Breast epithelium (tissue), 4 donors: ENCODE measurements at regions not wholly inside any gene's neighbourhood (a gene's known extent, or its start where the extent isn't known, plus 50 kb on each side); places are given as distances from the start of the nearest gene placed in this dataset.

ENCODE experiments used
- DNase-seq, 2 donors: peaks; one replicate each; pipeline ENCODE4 v3.0.0-alpha.2; 2019; ENCODE audit warnings: low spot score in 2 of 2
- H3K27ac ChIP-seq, 2 donors: fragments of 200-600 bp; sonication (generic) in 1 of 2; one replicate each; pipeline ENCODE4 v1.5.1; 2016 to 2019; ENCODE audit warnings: mild to moderate bottlenecking in 1 of 2
- H3K27me3 ChIP-seq, 2 donors: fragments of 200-600 bp; sonication (generic) in 1 of 2; one replicate each; pipeline versions ENCODE4 v1.5.1 to v1.6.0; 2017 to 2019; ENCODE audit warnings: control low read depth in 1 of 2, mild to moderate bottlenecking in 1 of 2
- H3K36me3 ChIP-seq: fragments of 200-600 bp; one replicate; pipeline ENCODE4 v1.5.1; 2019
- H3K4me1 ChIP-seq, 2 donors: fragments of 200-600 bp; sonication (generic); one replicate each; pipeline ENCODE4 v1.5.1; 2016 to 2019; ENCODE audit warnings: control low read depth in 1 of 2
- H3K4me3 ChIP-seq, 3 donors: fragments of 200-600 bp; sonication (generic); 1 replicate in 2 of 3; 2 replicates in 1 of 3; pipeline ENCODE4 v1.5.1; 2016 to 2019; ENCODE audit warnings: mild to moderate bottlenecking in 3 of 3, moderate library complexity in 2 of 3
- H3K9me3 ChIP-seq, 2 donors: fragments of 200-600 bp; sonication (generic) in 1 of 2; one replicate each; pipeline ENCODE4 v1.5.1; 2016 to 2019; ENCODE audit warnings: control low read depth in 1 of 2
- CTCF ChIP-seq, 3 donors: fragments of 450-650 bp; IDR thresholded peaks; one replicate each; pipeline ENCODE4 v1.5.1; 2016 to 2017; ENCODE audit warnings: antibody characterized with exemption in 3 of 3, mild to moderate bottlenecking in 3 of 3, moderate library complexity in 3 of 3
- POLR2A ChIP-seq: fragments of 450-650 bp; IDR thresholded peaks from one replicate; pipeline ENCODE4 v1.6.1; 2016; ENCODE audit warnings: antibody characterized with exemption, mild to moderate bottlenecking, moderate library complexity
- POLR2AphosphoS5 ChIP-seq, 3 donors: sonication (generic); formaldehyde crosslinking; IDR thresholded peaks; one replicate each; pipeline ENCODE4 v1.6.1; 2017; ENCODE audit warnings: antibody characterized with exemption in 3 of 3
- intact Hi-C: fragments of 100-400 bp; cut with DNase I; formaldehyde crosslinking; loops from one replicate; pipeline ENCODE4 v1.15.1; 2023; ENCODE audit warnings: low total_unique reads

GRCh38 chr2:149989447-149990063 is 402.0 kb upstream of the MMADHC start:
- Histone ChIP-seq H3K27me3 (no peaks in the 10 kb centered on the region), H3K4me1 (peaks cover 0 to 9% of the 10 kb centered on the region in 2 donors)
- DNase-seq: peak in 1 of 2 donors; percentile 65

GRCh38 chr2:149988361-149988760 is 400.8 kb upstream of the MMADHC start:
- peaks cover 0 to 9% of the 10 kb centered on the region in 2 donors for H3K4me1 ChIP-seq
- TF ChIP-seq POLR2AphosphoS5 (IDR thresholded peaks at IDR 0.05) (no peak), POLR2A (no peak), CTCF (IDR thresholded peaks at IDR 0.05) (no peak)

More at GRCh38 chr2:149989447-149990063, 402.0 kb upstream of the MMADHC start:
- no peak for TF ChIP-seq CTCF (IDR thresholded peaks at IDR 0.05)
- peak in 2 of 3 donors; percentile 24 to 31 for TF ChIP-seq POLR2AphosphoS5 (IDR thresholded peaks at IDR 0.05)
- TF ChIP-seq POLR2A: no peak
- no peak overlapping the region for H3K4me3 ChIP-seq
- H3K36me3 ChIP-seq: no peaks in the 10 kb centered on the region
- no peaks in the 10 kb centered on the region for H3K9me3 ChIP-seq
- peak overlapping the region; percentile 79 to 81 for H3K27ac ChIP-seq
- intact Hi-C loops: no loop called here

GRCh38 chr2:149986861-149987260 is 399.3 kb upstream of the MMADHC start:
- no peaks in the 10 kb centered on the region for H3K27me3 ChIP-seq
- no peak overlapping the region for H3K4me3 ChIP-seq
- no peaks in the 10 kb centered on the region for H3K9me3 ChIP-seq
- no peaks in the 10 kb centered on the region for H3K36me3 ChIP-seq
- H3K27ac ChIP-seq: no peak overlapping the region
- peaks cover 0 to 6% of the 10 kb centered on the region in 2 donors for H3K4me1 ChIP-seq
- no peak for TF ChIP-seq CTCF (IDR thresholded peaks at IDR 0.05)
- no peak for TF ChIP-seq POLR2AphosphoS5 (IDR thresholded peaks at IDR 0.05)
- no peak for TF ChIP-seq POLR2A
- DNase-seq: no peak
- intact Hi-C loops: no loop called here

More at GRCh38 chr2:149988361-149988760, 400.8 kb upstream of the MMADHC start:
- intact Hi-C loops: no loop called here
- Histone ChIP-seq H3K9me3 (no peaks in the 10 kb centered on the region), H3K36me3 (no peaks in the 10 kb centered on the region), H3K4me3 (no peak overlapping the region), H3K27ac (peak overlapping the region in 1 of 2 donors; percentile 79), H3K27me3 (no peaks in the 10 kb centered on the region)
- DNase-seq: no peak

- Histone ChIP-seq H3K4me1 (peaks cover 0 to 4% of the 10 kb centered on the region in 2 donors), H3K27ac (no peak overlapping the region), H3K9me3 (no peaks in the 10 kb centered on the region), H3K36me3 (no peaks in the 10 kb centered on the region), H3K4me3 (no peak overlapping the region), H3K27me3 (no peaks in the 10 kb centered on the region)
- no peak for DNase-seq
- intact Hi-C loops: no loop called here
- no peak for TF ChIP-seq POLR2AphosphoS5 (IDR thresholded peaks at IDR 0.05)
- TF ChIP-seq POLR2A: no peak
- TF ChIP-seq CTCF (IDR thresholded peaks at IDR 0.05): no peak
Measured at GRCh38 chr2:149984311-149984710, 396.7 kb upstream of the MMADHC start.

GRCh38 chr2:149972066-149972465 is 384.5 kb upstream of the MMADHC start:
- Histone ChIP-seq H3K36me3 (no peaks in the 10 kb centered on the region), H3K4me3 (no peak overlapping the region), H3K27me3 (no peaks in the 10 kb centered on the region), H3K4me1 (no peaks in the 10 kb centered on the region), H3K27ac (no peak overlapping the region), H3K9me3 (no peaks in the 10 kb centered on the region)
- no peak for TF ChIP-seq POLR2AphosphoS5 (IDR thresholded peaks at IDR 0.05)
- TF ChIP-seq CTCF (IDR thresholded peaks at IDR 0.05): no peak
- no peak for TF ChIP-seq POLR2A
- DNase-seq: no peak
- intact Hi-C loops: no loop called here
